Natural killer cell (primary cell): ENCODE measurements at regions not wholly inside any gene's neighbourhood (a gene's known extent, or its start where the extent isn't known, plus 50 kb on each side); places are given as distances from the start of the nearest gene placed in this dataset.

Experiments used
- ATAC-seq, 3 donors: fragments of 150-1000 bp in 2 of 3; fragments of 200-7000 bp in 1 of 3; cut with Tn5 transposase; 1 replicate in 1 of 3; 2 replicates in 2 of 3; pipeline ENCODE4 v1.10.0; 2021; ENCODE audit warnings: mild to moderate bottlenecking in 2 of 3, moderate library complexity in 2 of 3
- DNase-seq, 2 donors: peaks; one replicate each; pipeline versions ENCODE4 v3.0.0 to v3.0.0-alpha.2; 2013 to 2021; ENCODE audit warnings: mixed read lengths in 1 of 2
- H3K27ac ChIP-seq: one replicate; pipeline ENCODE4 v1.5.1; 2013; ENCODE audit warnings: mild to moderate bottlenecking, low read length
- H3K27me3 ChIP-seq: one replicate; pipeline ENCODE4 v1.6.1; 2013; ENCODE audit warnings: low read length; ENCODE audit not compliant: control insufficient read depth, insufficient read depth
- H3K36me3 ChIP-seq: one replicate; pipeline ENCODE4 v1.6.1; 2013; ENCODE audit warnings: low read length; ENCODE audit not compliant: control insufficient read depth, insufficient read depth
- H3K4me1 ChIP-seq: one replicate; pipeline ENCODE4 v1.6.1; 2013; ENCODE audit warnings: low read length; ENCODE audit not compliant: control insufficient read depth, insufficient read depth
- H3K4me3 ChIP-seq: one replicate; pipeline ENCODE4 v1.5.1; 2013; ENCODE audit warnings: low read length
- H3K9me3 ChIP-seq: one replicate; pipeline ENCODE4 v1.6.1; 2013; ENCODE audit warnings: low read length; ENCODE audit not compliant: control insufficient read depth, insufficient read depth
- H3K27ac Mint-ChIP-seq, 2 donors: one replicate each; pipeline ENCODE4 v1.8.0; 2022; ENCODE audit warnings: mild to moderate bottlenecking in 2 of 2, mixed read lengths in 2 of 2, moderate library complexity in 1 of 2
- H3K27me3 Mint-ChIP-seq, 2 donors: one replicate each; pipeline ENCODE4 v1.8.0; 2022; ENCODE audit warnings: low read depth in 2 of 2, mixed read lengths in 2 of 2
- H3K36me3 Mint-ChIP-seq: one replicate; pipeline ENCODE4 v1.8.0; 2022; ENCODE audit warnings: mixed read lengths
- H3K4me1 Mint-ChIP-seq, 2 donors: one replicate each; pipeline ENCODE4 v1.8.0; 2022; ENCODE audit warnings: mixed read lengths in 2 of 2
- H3K4me3 Mint-ChIP-seq: one replicate; pipeline ENCODE4 v1.8.0; 2022; ENCODE audit warnings: mild to moderate bottlenecking, moderate library complexity, mixed read lengths
- H3K9me3 Mint-ChIP-seq, 2 donors: one replicate each; pipeline ENCODE4 v1.8.0; 2022; ENCODE audit warnings: mixed read lengths in 2 of 2
- WGBS: methylation state at CpG from one replicate; pipeline ENCODE4 v1.1.7; 2013; ENCODE audit warnings: missing lambda C conversion rate; ENCODE audit not compliant: insufficient coverage; 5-methylcytosine and 5-hydroxymethylcytosine counted together
- intact Hi-C: fragments of 100-400 bp; cut with micrococcal nuclease; formaldehyde crosslinking; loops from one replicate; pipeline ENCODE4 v1.14.2; 2022
- TF ChIP-seq, protein P1 (sequence below): fragments of 200-600 bp; IDR thresholded peaks from one replicate; pipeline ENCODE4 v1.8.0; 2022; ENCODE audit warnings: antibody characterized with exemption

DNA sequence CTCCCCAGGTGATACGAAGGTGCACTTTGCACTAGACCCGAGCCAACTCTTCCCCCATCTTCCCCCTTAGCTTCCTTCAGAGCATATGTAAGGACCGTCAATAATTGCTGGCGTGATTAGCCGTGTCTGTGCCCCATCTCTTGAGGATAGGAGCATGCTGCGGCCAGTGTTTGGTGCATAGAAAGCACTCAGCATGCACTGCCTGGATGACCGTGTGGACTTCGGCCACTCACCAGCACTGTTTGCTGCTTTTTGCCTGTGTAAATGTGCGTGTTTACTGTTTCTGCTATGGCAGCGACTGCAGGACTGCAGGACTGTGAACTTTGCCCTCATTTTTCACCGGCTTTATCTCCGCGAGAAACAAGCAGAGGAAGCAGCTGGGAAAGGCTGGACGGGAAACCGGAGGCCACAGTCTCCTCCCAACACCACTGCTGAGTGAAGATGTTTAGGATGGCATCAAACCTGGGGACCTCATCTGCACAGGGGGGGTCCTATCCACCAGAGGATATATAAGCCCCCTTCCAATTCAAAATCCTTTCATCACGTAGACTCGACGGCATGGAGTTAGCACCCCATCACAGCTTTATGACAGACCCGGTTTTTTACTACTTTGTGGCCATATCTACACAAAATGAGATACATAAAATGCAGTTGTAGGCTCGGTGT lies 150.6 kb upstream of the AFDN start:
- no peak overlapping the region for H3K27ac Mint-ChIP-seq
- H3K36me3 ChIP-seq = no peaks in the 10 kb centered on the region
- peaks cover 5% of the 10 kb centered on the region for H3K9me3 ChIP-seq
- ATAC-seq = no peak
- no peak for DNase-seq
- H3K9me3 Mint-ChIP-seq = peaks cover 3 to 8% of the 10 kb centered on the region in 2 donors
- WGBS = 46% methylated on average over 20 of the region's 20 CpGs
- no peaks in the 10 kb centered on the region for H3K4me1 ChIP-seq
- H3K27me3 ChIP-seq = peaks cover 6% of the 10 kb centered on the region
- no peak overlapping the region for H3K27ac ChIP-seq
- no peaks in the 10 kb centered on the region for H3K4me1 Mint-ChIP-seq
- peaks cover 21 to 26% of the 10 kb centered on the region in 2 donors for H3K27me3 Mint-ChIP-seq
- TF ChIP-seq, protein P1, sequence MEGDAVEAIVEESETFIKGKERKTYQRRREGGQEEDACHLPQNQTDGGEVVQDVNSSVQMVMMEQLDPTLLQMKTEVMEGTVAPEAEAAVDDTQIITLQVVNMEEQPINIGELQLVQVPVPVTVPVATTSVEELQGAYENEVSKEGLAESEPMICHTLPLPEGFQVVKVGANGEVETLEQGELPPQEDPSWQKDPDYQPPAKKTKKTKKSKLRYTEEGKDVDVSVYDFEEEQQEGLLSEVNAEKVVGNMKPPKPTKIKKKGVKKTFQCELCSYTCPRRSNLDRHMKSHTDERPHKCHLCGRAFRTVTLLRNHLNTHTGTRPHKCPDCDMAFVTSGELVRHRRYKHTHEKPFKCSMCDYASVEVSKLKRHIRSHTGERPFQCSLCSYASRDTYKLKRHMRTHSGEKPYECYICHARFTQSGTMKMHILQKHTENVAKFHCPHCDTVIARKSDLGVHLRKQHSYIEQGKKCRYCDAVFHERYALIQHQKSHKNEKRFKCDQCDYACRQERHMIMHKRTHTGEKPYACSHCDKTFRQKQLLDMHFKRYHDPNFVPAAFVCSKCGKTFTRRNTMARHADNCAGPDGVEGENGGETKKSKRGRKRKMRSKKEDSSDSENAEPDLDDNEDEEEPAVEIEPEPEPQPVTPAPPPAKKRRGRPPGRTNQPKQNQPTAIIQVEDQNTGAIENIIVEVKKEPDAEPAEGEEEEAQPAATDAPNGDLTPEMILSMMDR = no peak
- H3K36me3 Mint-ChIP-seq = no peaks in the 10 kb centered on the region
- intact Hi-C loops = no loop called here
- H3K4me3 Mint-ChIP-seq = no peak overlapping the region
- H3K4me3 ChIP-seq = no peak overlapping the region

DNA sequence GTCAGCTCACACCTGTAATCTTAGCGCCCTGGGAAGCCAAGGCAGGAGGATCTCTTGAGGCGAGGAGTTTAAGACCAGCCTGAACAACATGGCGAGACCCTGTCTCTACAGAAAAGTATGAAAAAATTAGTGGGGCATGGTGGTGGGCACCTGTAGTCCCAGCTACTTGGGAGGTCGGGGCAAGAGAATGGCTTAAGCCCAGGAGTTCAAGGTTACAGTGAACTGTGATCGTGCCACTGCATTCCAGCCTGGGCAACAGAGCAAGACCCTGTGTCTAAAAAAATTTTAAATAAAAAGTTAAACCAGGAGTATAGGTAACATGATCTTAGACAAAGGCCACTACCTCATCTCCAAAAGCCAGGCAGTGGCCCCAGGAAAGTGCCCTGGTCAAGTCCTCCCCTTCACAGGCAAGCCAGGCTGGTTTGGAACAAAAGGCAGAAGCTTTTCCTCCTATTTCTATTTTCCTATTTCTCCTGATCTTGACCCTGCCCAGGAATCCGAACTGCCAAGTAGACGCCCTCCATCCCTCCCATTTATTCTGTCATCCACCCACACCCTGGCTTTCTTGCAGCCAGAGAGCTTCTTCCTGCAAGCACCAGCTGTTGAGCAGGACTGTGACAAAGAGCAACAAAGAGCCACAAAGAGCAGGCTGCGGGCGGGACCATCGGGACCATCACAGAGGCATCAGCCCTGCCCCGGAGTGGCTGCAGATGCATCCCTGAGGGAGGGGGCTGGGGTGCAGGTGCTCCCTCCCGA lies 149.9 kb upstream of the AFDN start:
- H3K27ac Mint-ChIP-seq = no peak overlapping the region
- Histone ChIP-seq H3K9me3 (peaks cover 3% of the 10 kb centered on the region), H3K4me1 (no peaks in the 10 kb centered on the region), H3K36me3 (no peaks in the 10 kb centered on the region), H3K4me3 (no peak overlapping the region), H3K27me3 (peaks cover 6% of the 10 kb centered on the region), H3K27ac (no peak overlapping the region)
- H3K9me3 Mint-ChIP-seq = peaks cover 2 to 3% of the 10 kb centered on the region in 2 donors
- intact Hi-C loops = no loop called here
- no peak overlapping the region for H3K4me3 Mint-ChIP-seq
- DNase-seq (no peak), ATAC-seq (no peak)
- no peaks in the 10 kb centered on the region for H3K36me3 Mint-ChIP-seq
- no peaks in the 10 kb centered on the region for H3K4me1 Mint-ChIP-seq
- H3K27me3 Mint-ChIP-seq = peaks cover 28 to 32% of the 10 kb centered on the region in 2 donors
- 83% methylated on average over 12 of the region's 12 CpGs for WGBS
- TF ChIP-seq, protein P1 = no peak

DNA sequence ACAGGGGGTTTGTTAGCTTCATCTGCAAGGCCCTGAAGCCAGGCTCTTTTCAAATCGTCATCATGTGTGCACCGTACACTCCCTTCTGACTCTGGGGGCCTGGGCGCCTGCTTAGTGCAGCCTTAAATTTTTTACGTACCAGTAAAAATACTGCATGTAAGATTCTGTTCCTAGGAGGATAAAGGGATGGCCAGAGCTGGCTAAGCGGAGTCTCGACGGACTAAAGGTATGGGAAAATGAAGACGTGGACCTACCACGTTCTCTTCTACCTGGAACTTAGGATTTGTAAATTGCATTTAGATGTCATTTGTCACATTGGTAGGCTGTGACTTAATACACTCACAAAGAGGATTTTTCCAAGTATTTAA lies 149.3 kb upstream of the AFDN start:
- peaks cover 28 to 35% of the 10 kb centered on the region in 2 donors for H3K27me3 Mint-ChIP-seq
- no peaks in the 10 kb centered on the region for H3K9me3 ChIP-seq
- no peaks in the 10 kb centered on the region for H3K36me3 Mint-ChIP-seq
- WGBS = 89% methylated on average over 9 of the region's 9 CpGs
- no peaks in the 10 kb centered on the region for H3K4me1 ChIP-seq
- no peak overlapping the region for H3K27ac Mint-ChIP-seq
- peaks cover 6% of the 10 kb centered on the region for H3K27me3 ChIP-seq
- no peak overlapping the region for H3K4me3 Mint-ChIP-seq
- TF ChIP-seq, protein P1 = no peak
- no peaks in the 10 kb centered on the region for H3K36me3 ChIP-seq
- H3K4me1 Mint-ChIP-seq = no peaks in the 10 kb centered on the region
- DNase-seq = no peak
- no peak overlapping the region for H3K4me3 ChIP-seq
- peaks cover 2 to 3% of the 10 kb centered on the region in 2 donors for H3K9me3 Mint-ChIP-seq
- intact Hi-C loops = no loop called here
- H3K27ac ChIP-seq = no peak overlapping the region
- no peak for ATAC-seq
